ENCODE measurements at regions not wholly inside any gene's neighbourhood (a gene's known extent, or its start where the extent isn't known, plus 50 kb on each side); places are given as distances from the start of the nearest gene placed in this dataset.
"Not testable (repeated sequence)": the region's sequence is repeated elsewhere in the genome, so short reads cannot be mapped to it uniquely, and the experiment has no call there.

DNA sequence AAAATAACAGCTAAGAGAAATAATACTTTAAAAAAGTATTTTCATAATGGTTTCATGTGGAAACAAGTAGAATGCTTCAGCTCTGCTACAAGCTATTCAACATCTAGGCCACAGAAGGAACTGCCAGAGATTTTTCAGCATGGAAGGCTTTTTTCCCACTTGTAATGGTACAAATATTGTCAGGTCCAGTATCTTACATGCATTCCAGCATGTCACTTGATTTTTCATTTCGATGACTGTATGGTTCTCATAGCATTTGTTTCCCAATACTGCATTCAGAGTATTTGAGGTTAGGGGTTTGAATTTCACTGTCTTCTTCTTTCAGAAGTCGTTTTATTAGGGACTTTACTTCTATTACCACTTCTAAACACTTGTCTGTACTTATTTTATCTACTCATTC, 1701.5 kb upstream of the FLRT2 start:
- no peak for DNase-seq (ENCODE audit: low spot score)

DNA sequence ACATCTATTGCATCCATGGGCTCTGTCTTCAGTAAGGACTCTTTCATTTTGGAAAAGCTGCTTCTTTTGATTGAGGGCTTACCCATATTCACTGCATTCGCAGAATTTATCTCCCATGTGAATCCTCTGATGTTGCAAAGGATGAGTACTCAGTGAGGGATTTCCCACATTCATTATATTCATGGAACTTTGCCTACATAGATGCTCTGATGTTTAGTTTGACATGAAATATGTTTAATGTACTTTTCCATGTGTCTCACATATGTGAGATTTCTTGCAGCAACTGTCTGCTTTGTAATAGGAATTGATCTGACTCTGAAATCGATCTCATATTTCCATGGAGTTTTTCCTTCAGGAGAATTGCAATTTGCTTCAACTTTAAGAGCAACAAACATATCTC, 1699.6 kb upstream of the FLRT2 start:
- DNase-seq (ENCODE audit: low spot score), result no peak

DNA sequence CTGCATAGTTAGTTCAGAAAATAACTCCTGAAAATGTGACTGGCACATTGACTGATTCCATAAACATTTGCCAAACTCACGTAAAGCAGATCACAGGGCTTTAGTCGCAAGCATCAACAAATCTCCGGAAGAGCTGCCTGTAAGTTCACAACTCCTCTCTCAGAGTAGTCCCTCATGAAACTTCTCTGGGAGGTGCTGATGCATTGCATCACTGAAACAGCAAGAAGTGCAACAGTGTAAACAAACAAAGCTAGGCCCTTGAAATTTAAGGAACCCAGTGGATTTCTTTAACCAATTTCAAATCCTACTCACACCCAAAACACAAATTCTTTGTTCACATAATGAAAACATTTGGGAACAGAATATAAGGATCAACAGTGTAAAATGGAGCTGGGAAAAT, 1691.7 kb upstream of the FLRT2 start:
- no peak for DNase-seq (ENCODE audit: low spot score)

DNA sequence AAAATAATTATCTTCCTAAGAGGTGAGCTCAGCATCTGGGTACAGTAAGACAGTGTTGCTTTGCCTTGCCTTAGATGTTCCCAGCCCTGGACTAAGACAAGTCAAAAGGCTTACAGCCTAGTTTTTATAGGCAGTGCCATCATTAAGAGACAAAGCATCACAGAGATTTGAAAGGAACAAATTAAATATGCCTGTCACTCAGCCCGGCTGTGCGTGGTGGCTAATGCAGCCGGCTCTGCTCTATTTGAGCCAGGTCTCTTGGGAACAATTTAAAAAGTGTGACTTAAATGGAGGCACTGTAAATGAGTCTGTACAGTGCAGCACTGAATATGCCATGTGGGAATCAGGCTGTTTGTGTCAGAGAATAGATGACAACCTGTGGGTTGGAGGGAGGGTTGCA, 1687.4 kb upstream of the FLRT2 start:
- no peak for DNase-seq (ENCODE audit: low spot score)

DNA sequence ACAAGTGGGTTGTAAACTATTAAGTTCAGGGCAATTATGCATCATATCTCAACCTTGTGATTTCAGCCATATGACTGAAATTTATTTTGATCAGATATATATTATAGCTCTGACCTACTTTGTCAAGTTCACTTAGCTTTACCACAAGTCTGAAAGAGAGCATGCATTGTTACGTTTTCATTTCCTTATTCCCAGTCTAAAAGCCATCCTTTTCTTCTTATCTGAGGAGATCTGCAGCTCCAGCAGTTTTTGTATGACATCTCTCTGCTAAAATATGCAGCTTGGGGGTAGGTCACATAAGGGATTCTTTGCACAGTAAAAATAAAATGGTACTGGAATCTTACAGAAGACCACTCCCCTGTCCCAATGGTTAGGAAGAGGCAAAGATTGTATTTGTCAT, 1682.8 kb upstream of the FLRT2 start:
- no peak for DNase-seq (ENCODE audit: low spot score)

DNA sequence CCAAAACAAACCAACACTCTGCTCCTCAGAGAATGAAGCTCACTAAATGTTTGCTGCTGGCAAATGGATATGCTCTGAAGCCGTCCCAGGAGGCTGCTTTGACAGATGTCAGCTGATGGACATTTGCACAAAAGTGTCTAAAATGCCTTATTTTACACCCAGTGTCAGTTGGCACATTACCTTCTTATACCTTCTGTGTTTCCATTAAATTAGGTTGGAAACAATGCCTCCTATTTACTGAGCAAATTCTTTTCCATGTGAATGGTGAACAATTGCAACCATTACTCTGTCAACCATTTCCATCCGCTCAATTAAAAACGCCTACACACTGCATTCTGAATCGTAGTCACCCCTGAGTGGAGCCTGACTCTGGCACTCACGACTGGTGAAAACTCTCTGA, 1679.9 kb upstream of the FLRT2 start:
- no peak for DNase-seq (ENCODE audit: low spot score)

DNA sequence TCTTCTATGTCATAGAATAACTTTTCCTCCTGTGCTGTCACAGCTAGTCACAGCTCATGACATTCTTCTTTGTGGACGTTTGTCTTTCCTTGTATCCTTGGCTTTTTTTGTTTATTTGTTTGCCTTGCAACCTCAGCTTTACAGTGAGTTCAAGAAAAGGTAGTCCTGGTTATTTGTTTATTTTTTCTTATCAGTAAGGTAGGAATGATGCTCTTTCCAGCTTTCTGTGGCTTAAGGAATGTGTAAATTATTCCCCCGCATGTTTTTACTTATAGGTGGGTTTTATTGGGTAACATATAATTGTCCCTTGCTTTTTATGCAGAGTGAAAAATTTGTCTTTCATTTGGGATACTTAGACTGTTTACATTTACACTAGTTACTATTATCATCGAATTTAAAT, 1673.6 kb upstream of the FLRT2 start:
- no peak for DNase-seq (ENCODE audit: low spot score)

DNA sequence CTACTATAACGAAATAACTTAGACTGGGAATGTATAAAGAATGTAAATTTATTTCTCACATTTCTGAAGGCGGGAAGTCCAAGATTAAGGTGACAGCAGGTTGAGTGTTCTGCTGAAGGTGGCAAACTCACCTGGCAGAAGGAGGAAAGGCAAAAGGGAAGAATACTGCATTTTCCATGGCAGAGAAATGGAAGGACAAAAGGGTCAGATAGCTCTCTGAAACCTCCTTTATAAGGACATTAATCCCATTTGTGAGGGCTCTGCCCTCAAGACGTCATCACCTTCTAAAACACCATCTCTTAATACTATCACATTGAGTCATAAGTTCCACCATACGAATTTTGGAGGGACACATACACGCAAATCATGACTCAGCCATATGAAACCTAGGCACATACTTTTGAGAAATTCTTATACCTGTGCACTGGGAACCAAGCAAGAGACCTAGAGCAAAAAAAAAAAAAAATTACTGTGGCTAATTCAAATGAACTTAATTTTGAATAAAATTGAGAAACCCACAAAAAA, 1669.3 kb upstream of the FLRT2 start:
- DNase-seq (ENCODE audit: low spot score), result no peak

DNA sequence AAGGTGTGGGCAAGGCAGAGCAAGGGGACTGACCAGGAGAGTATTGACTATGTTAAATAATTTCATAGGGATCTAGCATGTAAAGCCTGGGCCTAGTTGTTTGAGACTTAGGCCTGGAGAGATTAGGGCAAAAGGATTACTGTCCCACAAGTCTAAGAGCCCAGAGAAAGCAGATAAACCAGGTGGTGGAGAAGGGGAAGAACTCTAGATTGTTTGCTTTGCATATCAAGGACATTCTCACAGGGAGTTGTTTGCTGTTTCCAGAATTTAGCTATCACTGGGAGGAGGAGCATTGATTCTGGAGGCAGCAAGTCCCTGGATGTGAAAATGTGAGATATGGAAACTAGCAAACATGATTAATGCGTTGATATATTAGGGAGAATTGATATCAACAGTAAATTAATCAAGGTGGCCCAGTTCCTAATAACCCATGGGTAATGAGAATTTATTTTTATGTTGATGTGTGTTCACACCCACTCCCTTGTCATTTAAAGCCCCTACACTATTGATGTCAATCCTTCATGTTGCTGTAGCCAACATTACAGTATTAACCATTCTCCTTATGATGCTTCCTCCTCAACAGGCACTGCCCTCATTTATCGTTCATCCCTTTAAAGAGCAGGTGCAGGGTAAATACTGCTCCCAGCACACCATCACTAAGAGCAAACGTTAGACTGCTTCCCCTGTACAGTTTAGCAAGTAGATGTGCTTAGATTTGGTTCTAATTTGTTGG, 1666.7 kb upstream of the FLRT2 start:
- no peak for DNase-seq (ENCODE audit: low spot score)

DNA sequence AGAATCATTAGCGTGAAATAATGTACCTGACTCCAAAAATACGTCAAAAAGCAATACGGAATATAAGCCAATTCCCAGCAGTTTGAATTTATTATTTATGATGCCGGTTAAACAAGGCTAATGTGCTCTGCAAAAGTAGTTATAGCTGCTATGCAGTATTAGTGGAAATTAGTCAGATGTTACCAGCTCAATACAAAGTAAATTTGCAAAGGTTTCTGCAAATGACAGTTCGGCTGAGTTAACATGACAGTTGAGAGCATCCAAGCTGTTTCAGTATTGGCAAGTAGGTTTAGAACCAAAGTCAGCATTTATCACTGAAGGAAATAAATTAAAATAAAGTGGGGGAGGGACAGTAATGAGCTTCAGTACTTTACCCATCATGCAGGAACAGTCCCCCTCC, 1665.8 kb upstream of the FLRT2 start:
- no peak for DNase-seq (ENCODE audit: low spot score)

DNA sequence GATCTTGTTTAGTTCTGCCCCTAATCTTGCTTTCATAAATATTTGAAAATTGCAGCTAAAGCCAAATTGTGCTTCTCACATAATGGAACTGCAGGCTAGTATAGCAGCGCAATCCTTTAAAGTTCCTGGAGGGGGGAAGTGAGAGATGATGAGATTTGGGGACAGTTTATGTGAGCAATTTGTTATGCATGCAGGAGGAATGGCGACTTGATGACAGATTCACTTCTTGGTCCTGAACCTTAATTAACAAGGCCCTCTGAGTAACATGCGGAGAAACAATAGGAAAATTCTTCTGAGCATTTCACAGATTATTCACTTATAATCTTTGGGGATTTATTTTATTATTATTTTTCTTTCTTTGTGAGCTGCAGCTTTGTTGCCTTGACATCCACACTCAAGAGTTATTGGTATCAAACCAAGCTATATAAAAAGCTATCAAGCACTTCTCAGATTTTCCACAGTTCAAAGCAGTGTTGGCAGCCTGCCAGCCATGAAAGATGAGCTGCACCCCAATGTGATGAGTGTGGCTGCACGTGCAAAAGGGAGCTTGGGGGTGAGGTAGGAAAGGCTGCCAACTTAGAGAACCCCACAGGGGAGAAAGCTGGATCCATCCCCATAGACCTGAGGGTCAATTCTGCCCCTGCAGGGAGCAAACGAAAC, 1662.2 kb upstream of the FLRT2 start:
- no peak for DNase-seq (ENCODE audit: low spot score)

DNA sequence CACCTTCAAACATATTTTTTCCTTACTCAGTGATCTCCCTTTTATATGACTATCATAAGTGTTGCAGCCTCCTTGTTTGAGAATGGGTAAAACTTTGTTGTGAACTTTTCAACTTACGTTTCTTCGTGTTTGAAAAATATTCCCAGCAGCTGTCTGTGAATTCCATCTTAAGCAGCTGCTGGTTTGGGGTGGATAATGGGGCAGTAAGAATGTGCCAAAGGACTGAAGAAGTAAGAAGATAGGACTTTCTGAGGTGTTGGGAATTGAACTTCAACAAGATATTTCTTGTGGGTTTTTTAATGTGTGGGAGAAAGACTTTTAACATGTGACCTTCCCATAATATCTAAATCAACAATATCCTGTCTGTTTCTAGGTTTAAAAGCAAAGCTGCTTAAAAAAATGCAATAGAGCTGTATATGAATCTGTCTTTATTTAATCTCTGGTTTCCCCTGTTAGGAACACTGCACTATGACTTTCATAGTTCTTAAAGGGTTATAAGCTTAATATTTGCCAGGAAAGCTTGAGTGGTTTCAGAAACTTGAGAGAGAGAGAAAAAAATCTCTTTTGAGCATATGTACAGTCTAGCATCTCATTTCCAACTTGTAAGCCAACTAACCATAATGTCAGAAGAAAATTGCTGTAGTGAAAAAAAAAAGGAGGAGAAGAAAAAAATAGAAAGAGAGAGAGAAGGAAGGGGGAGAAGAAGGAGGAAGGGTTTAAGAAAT, 1659.2 kb upstream of the FLRT2 start:
- no peak for DNase-seq (ENCODE audit: low spot score)

DNA sequence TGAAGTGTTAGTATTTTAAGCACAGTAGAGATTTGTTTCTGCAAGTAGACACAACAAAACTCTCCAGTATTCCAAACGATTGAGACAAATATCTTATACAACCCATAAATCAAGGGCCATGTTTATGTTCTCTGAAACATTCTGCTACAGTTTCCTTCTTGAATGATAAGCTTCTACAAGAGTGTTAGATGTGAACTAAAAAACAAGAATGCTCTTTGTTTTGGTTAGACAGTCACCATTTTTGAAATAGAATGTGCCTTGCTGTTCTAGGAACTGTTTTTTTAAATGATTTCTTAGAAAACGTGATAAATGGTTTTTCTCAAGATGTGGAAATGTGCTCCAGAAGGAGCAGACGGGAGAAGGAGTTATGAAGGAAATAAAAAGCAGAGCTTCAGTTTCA, 1656.3 kb upstream of the FLRT2 start:
- no peak for DNase-seq (ENCODE audit: low spot score)

DNA sequence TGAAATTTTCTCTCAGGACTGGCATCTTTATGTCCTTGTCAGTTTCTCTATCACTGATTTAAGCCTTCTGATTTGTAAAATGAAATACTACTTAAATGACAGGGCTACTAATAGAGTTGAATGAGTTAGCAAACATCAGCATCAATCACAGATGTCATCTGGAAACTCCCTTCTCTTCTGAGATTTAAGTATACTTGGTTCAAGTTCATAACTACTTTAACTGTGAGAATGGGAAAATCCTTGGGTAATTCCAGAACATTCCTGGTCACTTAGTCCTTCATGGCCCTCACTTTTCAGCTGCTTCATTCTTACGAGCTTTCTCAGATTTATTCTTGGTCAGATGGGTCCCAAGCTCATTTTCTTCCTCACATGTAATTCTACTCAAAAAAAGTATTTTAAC, 1655.3 kb upstream of the FLRT2 start:
- no peak for DNase-seq (ENCODE audit: low spot score)

DNA sequence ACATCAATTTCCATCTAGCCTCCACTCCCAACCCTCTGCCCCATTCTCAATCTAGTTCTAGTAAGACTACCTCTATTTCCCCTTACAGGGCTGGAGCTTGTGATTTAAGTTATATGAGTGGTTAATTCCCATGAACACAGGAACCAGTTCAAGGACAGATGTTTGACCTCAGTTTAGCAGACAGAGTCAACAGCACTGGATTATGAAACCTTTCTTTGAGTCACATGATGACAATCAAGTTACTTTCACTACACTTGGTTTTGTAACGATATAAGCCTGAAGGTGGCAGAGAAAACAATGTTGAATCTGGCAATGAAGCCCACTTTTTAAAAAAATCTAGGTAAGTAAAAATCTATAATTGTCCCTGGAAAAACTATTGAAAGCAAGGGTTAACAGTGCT, 1646.2 kb upstream of the FLRT2 start:
- DNase-seq (ENCODE audit: low spot score), result no peak

DNA sequence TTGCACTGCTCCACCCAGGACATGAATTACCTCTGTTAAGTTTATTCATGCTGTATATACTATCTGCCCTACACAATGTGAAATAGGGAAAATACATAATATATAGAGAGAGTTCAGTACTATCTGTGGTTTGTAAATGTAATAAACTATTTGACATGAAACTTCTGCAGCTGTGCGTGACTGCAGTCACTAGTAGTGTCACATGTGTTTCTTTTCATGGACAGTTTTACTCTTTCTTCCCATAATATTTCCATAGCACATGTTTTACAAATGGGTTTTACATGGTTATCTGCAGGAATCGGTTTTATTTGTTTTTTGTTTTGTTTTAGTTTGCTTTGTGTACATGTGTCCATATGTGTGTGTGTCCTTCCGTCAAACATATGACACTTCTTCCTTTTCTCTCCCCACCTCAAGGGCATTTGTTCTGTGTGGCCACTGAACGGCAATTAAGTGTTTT, 1644.1 kb upstream of the FLRT2 start:
- no peak for DNase-seq (ENCODE audit: low spot score)

DNA sequence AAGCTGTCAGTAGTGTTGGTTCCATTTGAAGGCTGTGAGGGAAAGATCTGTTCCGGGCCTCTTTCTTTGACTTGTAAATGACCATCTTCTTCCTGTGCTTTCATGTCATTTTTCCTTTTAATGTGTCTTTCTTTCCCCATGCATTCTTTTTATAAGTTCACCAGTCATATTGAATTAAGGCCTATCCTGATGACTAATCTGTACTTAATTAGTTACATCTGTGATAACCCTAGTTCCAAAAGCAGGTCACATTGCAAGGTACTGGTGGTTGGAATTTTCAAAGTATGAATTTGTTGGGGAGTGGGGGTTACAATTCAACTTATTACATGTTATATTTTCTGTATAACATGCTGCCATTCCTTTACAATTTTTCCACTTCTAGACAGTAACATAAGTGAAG, 1642.1 kb upstream of the FLRT2 start:
- no peak for DNase-seq (ENCODE audit: low spot score)

DNA sequence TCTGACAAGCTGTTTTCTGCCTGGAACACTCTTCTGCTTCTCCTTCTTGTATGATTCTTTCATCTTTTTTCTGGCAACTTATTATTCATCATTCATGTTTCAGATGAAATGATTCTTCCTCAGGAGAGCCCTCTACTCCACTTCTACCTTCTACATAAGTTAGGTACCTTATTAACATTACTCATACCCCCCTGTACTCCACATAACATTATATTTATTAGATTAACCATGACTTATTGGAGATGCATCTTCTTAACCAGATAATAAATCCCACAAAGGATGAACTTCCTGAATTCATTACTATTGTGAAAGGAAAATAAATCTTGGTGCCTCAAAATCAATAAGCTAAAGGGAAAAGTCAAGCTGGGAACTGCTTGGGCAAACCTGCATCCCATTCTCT, 1636.5 kb upstream of the FLRT2 start:
- DNase-seq (ENCODE audit: low spot score), result no peak

DNA sequence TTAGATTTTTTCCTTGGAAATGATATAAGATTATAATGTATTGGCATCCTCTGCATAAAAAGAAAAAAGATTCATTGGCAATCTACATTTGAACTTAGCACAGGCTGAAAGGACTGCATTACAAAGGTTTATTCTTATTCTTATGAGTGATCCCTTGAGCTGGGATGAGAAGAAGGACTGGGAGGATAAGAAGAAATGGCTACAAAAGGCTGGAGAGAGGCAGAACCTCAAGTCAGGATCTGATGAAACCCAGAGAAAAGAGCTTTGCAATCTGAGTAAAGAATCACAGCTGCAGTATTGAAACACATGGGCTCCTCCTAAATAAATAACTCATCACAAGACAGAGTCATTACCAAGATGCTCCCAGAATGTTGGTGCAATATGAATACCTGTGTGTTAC, 1635.4 kb upstream of the FLRT2 start:
- DNase-seq (ENCODE audit: low spot score), result no peak

DNA sequence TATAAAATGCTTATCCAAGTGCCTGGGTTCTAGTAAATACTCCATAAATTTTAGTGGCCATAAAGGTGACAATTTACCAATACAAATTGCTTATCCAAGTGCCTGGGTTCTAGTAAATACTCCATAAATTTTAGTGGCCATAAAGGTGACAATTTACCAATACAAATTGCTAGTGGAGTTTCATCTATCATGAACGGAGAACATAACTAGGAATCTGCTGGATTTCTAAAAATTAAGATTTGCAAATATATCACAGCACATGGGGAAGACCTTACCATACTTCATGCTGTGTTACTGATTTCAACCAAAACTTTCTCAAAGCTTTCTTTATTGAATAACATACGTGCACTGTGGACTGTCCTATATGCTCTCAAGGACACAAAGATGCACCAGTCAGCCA, 1631.4 kb upstream of the FLRT2 start:
- not testable (repeated sequence) for DNase-seq (ENCODE audit: low spot score)

DNA sequence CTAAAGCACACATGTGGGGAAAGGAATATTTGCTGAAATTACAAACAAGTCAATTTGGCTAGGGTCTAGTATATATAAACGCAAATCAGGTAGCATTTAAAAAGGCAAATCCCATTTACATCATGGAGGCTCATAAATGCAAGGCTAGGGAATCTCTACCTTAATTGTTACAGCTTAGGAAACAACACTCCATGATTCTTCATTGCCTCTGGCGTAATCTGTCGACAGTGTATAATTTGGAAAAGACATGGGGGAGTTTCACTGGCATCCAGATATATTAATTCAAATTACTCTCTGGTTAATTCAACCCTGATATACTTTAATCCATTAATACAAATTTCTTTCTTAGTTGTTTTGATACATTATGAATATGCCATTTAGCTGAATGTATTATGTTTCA, 1630.2 kb upstream of the FLRT2 start:
- DNase-seq (ENCODE audit: low spot score), result no peak

DNA sequence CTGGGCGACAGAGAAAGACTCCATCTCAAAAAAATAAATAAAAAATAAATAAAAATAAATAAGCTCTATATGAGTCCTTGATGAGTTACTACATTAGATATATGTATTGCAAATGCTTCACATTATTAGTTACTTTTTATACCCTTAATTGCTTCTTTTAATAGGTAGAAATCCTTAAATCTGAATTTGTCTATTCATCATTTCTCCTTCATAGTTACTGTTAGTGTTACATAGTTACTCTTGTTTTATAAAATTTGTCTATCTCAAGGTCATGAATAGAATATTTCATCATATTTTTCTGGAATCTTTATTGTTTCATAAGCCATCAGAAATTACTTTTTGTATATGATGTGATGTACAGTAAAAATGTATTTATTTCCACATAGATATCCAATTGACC, 1624.8 kb upstream of the FLRT2 start:
- DNase-seq (ENCODE audit: low spot score), result no peak

DNA sequence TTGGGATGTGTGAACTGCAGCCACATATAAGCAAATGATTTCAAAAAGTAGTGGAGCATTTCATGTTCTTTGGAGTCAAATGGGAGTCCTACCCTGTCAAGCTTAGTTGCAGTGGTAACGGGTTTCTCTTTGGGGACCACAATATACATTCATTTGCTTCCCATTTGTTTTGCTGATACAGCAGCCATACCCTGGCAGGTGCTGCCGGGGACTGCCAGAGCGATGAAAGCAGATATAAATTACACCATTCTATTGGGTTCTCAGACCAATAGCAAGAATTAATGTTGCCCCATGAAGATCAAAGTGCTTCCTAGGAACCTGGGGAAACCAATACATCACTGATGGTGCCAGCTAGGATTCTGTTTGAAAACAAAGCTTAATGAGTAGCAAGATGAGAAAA, 1621.5 kb upstream of the FLRT2 start:
- no peak for DNase-seq (ENCODE audit: low spot score)
